ENCODE measurements at regions not wholly inside any gene's neighbourhood (a gene's known extent, or its start where the extent isn't known, plus 50 kb on each side); places are given as distances from the start of the nearest gene placed in this dataset.

GRCh38 chr2:118593257-118593656 lies 254.2 kb downstream of the EN1 start:
- Histone ChIP-seq H3K9me3 (ENCODE audit: control insufficient read depth in 2 of 2, insufficient read depth in 1 of 2, low read depth in 1 of 2, low read length in 1 of 2) (no peaks in the 10 kb centered on the region), H3K27ac (ENCODE audit: low read depth in 2 of 2, low read length in 1 of 2) (no peak overlapping the region), H3K27me3 (ENCODE audit: control insufficient read depth in 1 of 2, insufficient read depth in 2 of 2, low read length in 2 of 2) (no peaks in the 10 kb centered on the region), H3K36me3 (ENCODE audit: control insufficient read depth in 2 of 2, insufficient read depth in 2 of 2, low read length in 1 of 2) (no peaks in the 10 kb centered on the region), H3K4me3 (ENCODE audit: low read depth in 1 of 2, low read length in 2 of 2) (no peak overlapping the region), H3K4me1 (ENCODE audit: control insufficient read depth in 2 of 2, insufficient read depth in 2 of 2, low read length in 1 of 2) (no peaks in the 10 kb centered on the region)
- 85 to 91% methylated on average over 1 of the region's 1 CpG for WGBS, 2 donors

GRCh38 chr2:118591223-118591622 lies 256.2 kb downstream of the EN1 start:
- no peaks in the 10 kb centered on the region for H3K27me3 ChIP-seq (ENCODE audit: control insufficient read depth in 1 of 2, insufficient read depth in 2 of 2, low read length in 2 of 2)
- no peaks in the 10 kb centered on the region for H3K9me3 ChIP-seq (ENCODE audit: control insufficient read depth in 2 of 2, insufficient read depth in 1 of 2, low read depth in 1 of 2, low read length in 1 of 2)
- WGBS, 2 donors = 84% methylated on average over 7 of the region's 7 CpGs
- no peak overlapping the region for H3K27ac ChIP-seq (ENCODE audit: low read depth in 2 of 2, low read length in 1 of 2)
- no peaks in the 10 kb centered on the region for H3K4me1 ChIP-seq (ENCODE audit: control insufficient read depth in 2 of 2, insufficient read depth in 2 of 2, low read length in 1 of 2)
- no peak overlapping the region for H3K4me3 ChIP-seq (ENCODE audit: low read depth in 1 of 2, low read length in 2 of 2)
- H3K36me3 ChIP-seq (ENCODE audit: control insufficient read depth in 2 of 2, insufficient read depth in 2 of 2, low read length in 1 of 2) = no peaks in the 10 kb centered on the region

GRCh38 chr2:118589721-118590120 lies 257.7 kb downstream of the EN1 start:
- H3K27me3 ChIP-seq (ENCODE audit: control insufficient read depth in 1 of 2, insufficient read depth in 2 of 2, low read length in 2 of 2) = no peaks in the 10 kb centered on the region
- 80 to 88% methylated on average over 3 of the region's 3 CpGs for WGBS, 2 donors
- no peaks in the 10 kb centered on the region for H3K4me1 ChIP-seq (ENCODE audit: control insufficient read depth in 2 of 2, insufficient read depth in 2 of 2, low read length in 1 of 2)
- H3K36me3 ChIP-seq (ENCODE audit: control insufficient read depth in 2 of 2, insufficient read depth in 2 of 2, low read length in 1 of 2) = no peaks in the 10 kb centered on the region
- H3K4me3 ChIP-seq (ENCODE audit: low read depth in 1 of 2, low read length in 2 of 2) = no peak overlapping the region
- H3K9me3 ChIP-seq (ENCODE audit: control insufficient read depth in 2 of 2, insufficient read depth in 1 of 2, low read depth in 1 of 2, low read length in 1 of 2) = no peaks in the 10 kb centered on the region
- H3K27ac ChIP-seq (ENCODE audit: low read depth in 2 of 2, low read length in 1 of 2) = no peak overlapping the region

GRCh38 chr2:118588850-118589249 lies 258.6 kb downstream of the EN1 start:
- H3K4me1 ChIP-seq (ENCODE audit: control insufficient read depth in 2 of 2, insufficient read depth in 2 of 2, low read length in 1 of 2) = no peaks in the 10 kb centered on the region
- H3K4me3 ChIP-seq (ENCODE audit: low read depth in 1 of 2, low read length in 2 of 2) = no peak overlapping the region
- no peaks in the 10 kb centered on the region for H3K36me3 ChIP-seq (ENCODE audit: control insufficient read depth in 2 of 2, insufficient read depth in 2 of 2, low read length in 1 of 2)
- 61 to 67% methylated on average over 6 of the region's 6 CpGs for WGBS, 2 donors
- no peaks in the 10 kb centered on the region for H3K9me3 ChIP-seq (ENCODE audit: control insufficient read depth in 2 of 2, insufficient read depth in 1 of 2, low read depth in 1 of 2, low read length in 1 of 2)
- H3K27ac ChIP-seq (ENCODE audit: low read depth in 2 of 2, low read length in 1 of 2) = no peak overlapping the region
- H3K27me3 ChIP-seq (ENCODE audit: control insufficient read depth in 1 of 2, insufficient read depth in 2 of 2, low read length in 2 of 2) = no peaks in the 10 kb centered on the region

- WGBS, 2 donors = 72 to 96% methylated on average over 1 of the region's 1 CpG
- no peaks in the 10 kb centered on the region for H3K9me3 ChIP-seq (ENCODE audit: control insufficient read depth in 2 of 2, insufficient read depth in 1 of 2, low read depth in 1 of 2, low read length in 1 of 2)
These were observed 261.1 kb downstream of the EN1 start for GRCh38 chr2:118586312-118586711.

GRCh38 chr2:118584877-118585276 lies 262.6 kb downstream of the EN1 start:
- H3K4me3 ChIP-seq (ENCODE audit: low read depth in 1 of 2, low read length in 2 of 2) = no peak overlapping the region
- H3K4me1 ChIP-seq (ENCODE audit: control insufficient read depth in 2 of 2, insufficient read depth in 2 of 2, low read length in 1 of 2) = no peaks in the 10 kb centered on the region
- no peaks in the 10 kb centered on the region for H3K27me3 ChIP-seq (ENCODE audit: control insufficient read depth in 1 of 2, insufficient read depth in 2 of 2, low read length in 2 of 2)
- H3K27ac ChIP-seq (ENCODE audit: low read depth in 2 of 2, low read length in 1 of 2) = no peak overlapping the region
- no peaks in the 10 kb centered on the region for H3K36me3 ChIP-seq (ENCODE audit: control insufficient read depth in 2 of 2, insufficient read depth in 2 of 2, low read length in 1 of 2)
- WGBS, 2 donors = 79 to 81% methylated on average over 6 of the region's 6 CpGs
- no peaks in the 10 kb centered on the region for H3K9me3 ChIP-seq (ENCODE audit: control insufficient read depth in 2 of 2, insufficient read depth in 1 of 2, low read depth in 1 of 2, low read length in 1 of 2)

More at GRCh38 chr2:118586312-118586711, 261.1 kb downstream of the EN1 start:
- H3K27ac ChIP-seq (ENCODE audit: low read depth in 2 of 2, low read length in 1 of 2) = no peak overlapping the region
- H3K27me3 ChIP-seq (ENCODE audit: control insufficient read depth in 1 of 2, insufficient read depth in 2 of 2, low read length in 2 of 2) = no peaks in the 10 kb centered on the region
- no peak overlapping the region for H3K4me3 ChIP-seq (ENCODE audit: low read depth in 1 of 2, low read length in 2 of 2)
- no peaks in the 10 kb centered on the region for H3K4me1 ChIP-seq (ENCODE audit: control insufficient read depth in 2 of 2, insufficient read depth in 2 of 2, low read length in 1 of 2)
- H3K36me3 ChIP-seq (ENCODE audit: control insufficient read depth in 2 of 2, insufficient read depth in 2 of 2, low read length in 1 of 2) = no peaks in the 10 kb centered on the region

GRCh38 chr2:118584062-118584749 lies 263.2 kb downstream of the EN1 start:
- no peak overlapping the region for H3K4me3 ChIP-seq (ENCODE audit: low read depth in 1 of 2, low read length in 2 of 2)
- no peaks in the 10 kb centered on the region for H3K36me3 ChIP-seq (ENCODE audit: control insufficient read depth in 2 of 2, insufficient read depth in 2 of 2, low read length in 1 of 2)
- H3K27ac ChIP-seq (ENCODE audit: low read depth in 2 of 2, low read length in 1 of 2) = no peak overlapping the region
- H3K9me3 ChIP-seq (ENCODE audit: control insufficient read depth in 2 of 2, insufficient read depth in 1 of 2, low read depth in 1 of 2, low read length in 1 of 2) = no peaks in the 10 kb centered on the region
- H3K4me1 ChIP-seq (ENCODE audit: control insufficient read depth in 2 of 2, insufficient read depth in 2 of 2, low read length in 1 of 2) = no peaks in the 10 kb centered on the region
- 51 to 64% methylated on average over 4 of the region's 4 CpGs for WGBS, 2 donors
- H3K27me3 ChIP-seq (ENCODE audit: control insufficient read depth in 1 of 2, insufficient read depth in 2 of 2, low read length in 2 of 2) = no peaks in the 10 kb centered on the region

- Histone ChIP-seq H3K27me3 (ENCODE audit: control insufficient read depth in 1 of 2, insufficient read depth in 2 of 2, low read length in 2 of 2) (no peaks in the 10 kb centered on the region), H3K4me3 (ENCODE audit: low read depth in 1 of 2, low read length in 2 of 2) (no peak overlapping the region), H3K36me3 (ENCODE audit: control insufficient read depth in 2 of 2, insufficient read depth in 2 of 2, low read length in 1 of 2) (no peaks in the 10 kb centered on the region), H3K27ac (ENCODE audit: low read depth in 2 of 2, low read length in 1 of 2) (no peak overlapping the region), H3K4me1 (ENCODE audit: control insufficient read depth in 2 of 2, insufficient read depth in 2 of 2, low read length in 1 of 2) (no peaks in the 10 kb centered on the region), H3K9me3 (ENCODE audit: control insufficient read depth in 2 of 2, insufficient read depth in 1 of 2, low read depth in 1 of 2, low read length in 1 of 2) (no peaks in the 10 kb centered on the region)
- WGBS, 2 donors = 87 to 88% methylated on average over 4 of the region's 4 CpGs
These were observed 265.4 kb downstream of the EN1 start for GRCh38 chr2:118582058-118582457.

- WGBS, 2 donors = 45 to 54% methylated on average over 1 of the region's 1 CpG
- Histone ChIP-seq H3K27me3 (ENCODE audit: control insufficient read depth in 1 of 2, insufficient read depth in 2 of 2, low read length in 2 of 2) (no peaks in the 10 kb centered on the region), H3K4me1 (ENCODE audit: control insufficient read depth in 2 of 2, insufficient read depth in 2 of 2, low read length in 1 of 2) (no peaks in the 10 kb centered on the region), H3K9me3 (ENCODE audit: control insufficient read depth in 2 of 2, insufficient read depth in 1 of 2, low read depth in 1 of 2, low read length in 1 of 2) (no peaks in the 10 kb centered on the region), H3K36me3 (ENCODE audit: control insufficient read depth in 2 of 2, insufficient read depth in 2 of 2, low read length in 1 of 2) (no peaks in the 10 kb centered on the region), H3K27ac (ENCODE audit: low read depth in 2 of 2, low read length in 1 of 2) (no peak overlapping the region), H3K4me3 (ENCODE audit: low read depth in 1 of 2, low read length in 2 of 2) (no peak overlapping the region)
These were observed 266.8 kb downstream of the EN1 start for GRCh38 chr2:118580651-118581050.

- Histone ChIP-seq H3K36me3 (ENCODE audit: control insufficient read depth in 2 of 2, insufficient read depth in 2 of 2, low read length in 1 of 2) (no peaks in the 10 kb centered on the region), H3K4me1 (ENCODE audit: control insufficient read depth in 2 of 2, insufficient read depth in 2 of 2, low read length in 1 of 2) (no peaks in the 10 kb centered on the region), H3K27ac (ENCODE audit: low read depth in 2 of 2, low read length in 1 of 2) (no peak overlapping the region), H3K4me3 (ENCODE audit: low read depth in 1 of 2, low read length in 2 of 2) (no peak overlapping the region), H3K9me3 (ENCODE audit: control insufficient read depth in 2 of 2, insufficient read depth in 1 of 2, low read depth in 1 of 2, low read length in 1 of 2) (no peaks in the 10 kb centered on the region), H3K27me3 (ENCODE audit: control insufficient read depth in 1 of 2, insufficient read depth in 2 of 2, low read length in 2 of 2) (no peaks in the 10 kb centered on the region)
- WGBS, 2 donors = 64 to 65% methylated on average over 2 of the region's 2 CpGs
These were observed 267.3 kb downstream of the EN1 start for GRCh38 chr2:118580107-118580506.
